HG03159 (cell line): ENCODE measurements at regions not wholly inside any gene's neighbourhood (a gene's known extent, or its start where the extent isn't known, plus 50 kb on each side); places are given as distances from the start of the nearest gene placed in this dataset.
A peak's percentile ranks its signal among the peaks of the same experiment; 100 is the strongest.

Experiments used
- ATAC-seq: cut with Tn5 transposase; IDR thresholded peaks from one replicate; pipeline ENCODE4 v1.9.1; 2021; ENCODE audit warnings: mild to moderate bottlenecking, moderate library complexity; ENCODE audit not compliant: unreplicated experiment

DNA sequence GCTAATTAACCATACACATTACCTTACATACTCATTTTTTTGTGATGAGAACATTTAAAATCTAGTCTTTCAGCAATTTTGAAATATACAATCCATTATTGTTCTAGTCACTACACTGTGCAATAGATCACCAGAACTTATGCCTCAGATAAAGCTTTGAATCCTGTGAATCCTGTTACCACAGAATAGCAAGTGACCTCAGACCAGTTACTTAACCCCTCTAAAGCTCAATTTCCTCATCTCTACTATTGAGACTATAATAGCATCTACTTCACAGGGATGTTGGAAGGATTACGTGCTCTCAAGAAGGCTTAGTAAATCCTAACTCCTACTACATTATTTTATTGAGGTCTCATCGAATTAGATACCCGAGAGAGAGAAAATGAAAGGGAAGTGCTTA lies 60.2 kb upstream of the PIP5K1B start:
- ATAC-seq, result no peak

DNA sequence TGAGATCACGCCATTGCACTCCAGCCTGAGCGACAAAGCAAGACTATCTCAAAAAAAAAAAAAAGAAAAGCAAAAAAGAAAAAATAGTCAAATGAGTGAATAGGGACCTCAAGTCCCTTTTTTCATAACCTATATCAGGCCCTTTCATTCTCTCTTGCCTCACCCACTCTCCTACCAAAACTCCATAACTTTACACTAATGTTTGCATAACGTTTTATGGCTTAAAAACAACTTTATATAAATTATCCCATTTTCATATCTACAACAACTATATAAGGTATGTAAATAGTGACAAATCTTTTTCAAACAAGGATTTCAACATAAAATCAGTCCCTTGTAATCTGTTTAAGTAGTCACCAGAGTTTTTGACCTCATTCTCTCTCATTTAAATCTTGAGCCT lies 56.9 kb upstream of the PIP5K1B start:
- ATAC-seq, result no peak

DNA sequence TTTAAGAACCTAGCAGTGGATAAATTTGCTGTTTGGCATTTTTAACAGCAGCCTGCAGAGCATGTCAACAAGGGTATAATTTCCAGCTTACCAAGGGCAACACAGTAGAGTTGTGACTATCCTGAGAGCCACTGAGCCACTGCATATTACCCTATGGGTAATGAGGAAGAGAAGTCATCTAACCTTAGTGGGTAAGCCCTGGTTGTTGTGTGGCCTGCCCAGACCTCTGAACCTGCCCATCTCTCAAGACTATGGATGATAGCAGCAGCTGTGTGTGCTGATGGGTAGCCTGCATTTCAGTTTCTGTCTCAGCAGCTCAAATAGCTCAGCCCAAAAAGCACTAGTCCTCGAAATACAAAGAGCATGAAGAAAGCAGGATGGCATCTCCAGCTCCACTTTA lies 56.1 kb upstream of the PIP5K1B start:
- no peak for ATAC-seq

DNA sequence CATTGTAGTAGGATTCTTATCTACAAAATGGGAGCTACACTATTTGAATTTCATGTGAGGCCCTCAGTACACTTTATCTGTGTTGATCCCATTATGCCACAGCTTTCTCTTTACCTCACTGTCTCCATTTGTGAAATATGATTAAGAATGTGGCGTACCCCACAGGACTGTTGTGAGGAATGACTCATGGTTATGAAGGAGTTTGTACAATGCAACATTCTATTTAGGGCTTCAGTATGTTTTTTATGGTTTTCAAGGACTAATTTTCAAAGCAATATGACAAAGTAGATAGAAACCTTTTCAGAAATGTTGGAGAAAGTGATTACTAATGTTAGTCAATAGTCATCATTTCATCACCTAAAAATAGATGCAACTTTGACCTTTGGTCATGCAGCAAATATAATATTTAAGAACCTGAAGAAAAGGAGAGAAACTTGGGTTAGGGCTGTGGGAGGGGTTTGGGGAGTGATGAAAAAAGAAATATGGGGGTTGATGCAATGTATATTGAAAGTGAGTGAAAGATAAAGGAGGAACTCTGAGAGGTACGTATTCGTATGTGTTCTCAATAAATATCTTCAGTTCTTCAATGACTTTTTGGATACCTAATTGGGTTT lies 53.7 kb upstream of the PIP5K1B start:
- ATAC-seq, result no peak

DNA sequence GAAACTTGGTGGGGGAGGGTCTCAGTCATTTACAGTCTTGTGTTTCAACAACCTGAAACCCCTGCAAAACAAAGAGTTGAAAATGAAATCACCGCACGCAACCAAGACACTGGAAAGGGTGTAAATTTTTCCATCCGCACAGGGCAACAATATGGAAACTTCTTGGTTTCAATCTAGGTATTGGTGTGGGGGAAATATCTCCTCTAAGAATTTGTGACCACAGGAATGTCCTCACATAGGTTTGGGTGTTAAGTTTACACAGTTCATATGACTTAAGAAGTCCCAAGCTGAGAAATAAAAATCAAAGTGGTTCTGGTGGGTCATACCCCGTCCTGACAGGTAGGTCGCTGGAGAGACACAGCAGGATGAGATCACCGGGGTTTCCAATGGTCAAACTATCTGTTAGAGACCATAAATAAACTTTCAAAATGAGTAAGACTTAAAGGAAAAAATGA lies 51.9 kb upstream of the PIP5K1B start:
- ATAC-seq, result peak; percentile 76

DNA sequence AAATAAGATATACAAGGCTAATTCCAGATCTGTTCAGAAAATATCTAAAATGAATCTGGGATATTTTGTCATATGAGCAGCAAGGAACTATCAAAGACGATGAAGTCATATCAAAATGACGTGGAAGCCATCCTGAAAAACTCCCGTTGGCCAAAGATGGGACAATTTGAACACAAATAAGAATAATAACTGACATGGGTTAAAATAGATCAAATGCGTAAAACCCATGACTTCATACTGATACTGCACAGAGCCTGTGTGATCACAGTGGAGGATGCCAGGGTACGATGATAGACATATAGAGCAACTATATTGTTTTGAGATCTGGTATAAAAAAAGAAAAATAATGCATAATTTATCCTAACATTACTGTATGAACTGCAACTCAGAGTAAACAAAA lies 51.0 kb upstream of the PIP5K1B start:
- ATAC-seq, result no peak
